WERI-Rb-1 (cell line): ENCODE measurements at regions not wholly inside any gene's neighbourhood (a gene's known extent, or its start where the extent isn't known, plus 50 kb on each side); places are given as distances from the start of the nearest gene placed in this dataset.

Source experiments
- DNase-seq: peaks from one replicate; pipeline ENCODE4 v3.0.0-alpha.2; 2020
- H3K27ac ChIP-seq: fragments of 250-450 bp; sonication (Bioruptor Pico); 2 replicates; pipeline ENCODE4 v1.5.1; 2020; ENCODE audit warnings: mild to moderate bottlenecking, moderate library complexity
- H3K27me3 ChIP-seq: fragments of 250-450 bp; sonication (Bioruptor Pico); 2 replicates; pipeline ENCODE4 v1.5.1; 2021; ENCODE audit warnings: mild to moderate bottlenecking, low read depth, moderate library complexity; ENCODE audit not compliant: insufficient read depth, severe bottlenecking
- H3K36me3 ChIP-seq: fragments of 250-450 bp; sonication (Bioruptor Pico); 2 replicates; pipeline ENCODE4 v1.5.1; 2020; ENCODE audit warnings: mild to moderate bottlenecking, moderate library complexity
- H3K4me3 ChIP-seq: 2 replicates; pipeline ENCODE4 v1.5.1; 2011; ENCODE audit warnings: low read depth, mild to moderate bottlenecking, control low read depth, low read length
- H3K9me3 ChIP-seq: fragments of 250-450 bp; sonication (Bioruptor Pico); 2 replicates; pipeline ENCODE4 v1.5.1; 2021; ENCODE audit warnings: mild to moderate bottlenecking, moderate library complexity; ENCODE audit not compliant: severe bottlenecking
- TF ChIP-seq, protein P1 (sequence below): IDR thresholded peaks from 2 replicates; pipeline ENCODE4 v1.5.1; 2011; ENCODE audit warnings: low read depth, mild to moderate bottlenecking, control low read depth, inconsistent platforms, low read length

DNA sequence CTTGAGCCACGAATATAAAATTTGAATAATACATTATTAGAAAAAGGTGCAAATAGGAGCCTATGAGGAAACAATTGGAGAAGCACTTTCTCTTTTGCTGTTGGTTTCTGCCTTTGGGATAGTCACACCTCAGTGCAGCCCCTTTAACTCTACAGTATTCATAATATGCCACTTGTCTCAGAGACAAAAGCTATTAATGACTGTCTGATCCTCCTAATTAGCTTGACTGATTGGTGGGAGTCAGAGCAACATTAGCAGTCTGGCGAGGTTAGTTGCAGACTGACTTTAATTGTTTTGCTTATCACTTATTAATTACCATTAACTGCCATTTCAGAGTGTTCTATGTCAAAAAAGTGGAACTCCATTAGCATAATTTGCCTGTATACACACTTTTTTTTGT is 225.0 kb upstream of the ARHGEF26 start:
- TF ChIP-seq, protein P1, sequence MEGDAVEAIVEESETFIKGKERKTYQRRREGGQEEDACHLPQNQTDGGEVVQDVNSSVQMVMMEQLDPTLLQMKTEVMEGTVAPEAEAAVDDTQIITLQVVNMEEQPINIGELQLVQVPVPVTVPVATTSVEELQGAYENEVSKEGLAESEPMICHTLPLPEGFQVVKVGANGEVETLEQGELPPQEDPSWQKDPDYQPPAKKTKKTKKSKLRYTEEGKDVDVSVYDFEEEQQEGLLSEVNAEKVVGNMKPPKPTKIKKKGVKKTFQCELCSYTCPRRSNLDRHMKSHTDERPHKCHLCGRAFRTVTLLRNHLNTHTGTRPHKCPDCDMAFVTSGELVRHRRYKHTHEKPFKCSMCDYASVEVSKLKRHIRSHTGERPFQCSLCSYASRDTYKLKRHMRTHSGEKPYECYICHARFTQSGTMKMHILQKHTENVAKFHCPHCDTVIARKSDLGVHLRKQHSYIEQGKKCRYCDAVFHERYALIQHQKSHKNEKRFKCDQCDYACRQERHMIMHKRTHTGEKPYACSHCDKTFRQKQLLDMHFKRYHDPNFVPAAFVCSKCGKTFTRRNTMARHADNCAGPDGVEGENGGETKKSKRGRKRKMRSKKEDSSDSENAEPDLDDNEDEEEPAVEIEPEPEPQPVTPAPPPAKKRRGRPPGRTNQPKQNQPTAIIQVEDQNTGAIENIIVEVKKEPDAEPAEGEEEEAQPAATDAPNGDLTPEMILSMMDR, result no peak
- no peak overlapping the region for H3K27ac ChIP-seq
- DNase-seq, result no peak
- H3K4me3 ChIP-seq, result no peak overlapping the region
- H3K27me3 ChIP-seq, result no peaks in the 10 kb centered on the region
- no peaks in the 10 kb centered on the region for H3K9me3 ChIP-seq
- H3K36me3 ChIP-seq, result no peaks in the 10 kb centered on the region

DNA sequence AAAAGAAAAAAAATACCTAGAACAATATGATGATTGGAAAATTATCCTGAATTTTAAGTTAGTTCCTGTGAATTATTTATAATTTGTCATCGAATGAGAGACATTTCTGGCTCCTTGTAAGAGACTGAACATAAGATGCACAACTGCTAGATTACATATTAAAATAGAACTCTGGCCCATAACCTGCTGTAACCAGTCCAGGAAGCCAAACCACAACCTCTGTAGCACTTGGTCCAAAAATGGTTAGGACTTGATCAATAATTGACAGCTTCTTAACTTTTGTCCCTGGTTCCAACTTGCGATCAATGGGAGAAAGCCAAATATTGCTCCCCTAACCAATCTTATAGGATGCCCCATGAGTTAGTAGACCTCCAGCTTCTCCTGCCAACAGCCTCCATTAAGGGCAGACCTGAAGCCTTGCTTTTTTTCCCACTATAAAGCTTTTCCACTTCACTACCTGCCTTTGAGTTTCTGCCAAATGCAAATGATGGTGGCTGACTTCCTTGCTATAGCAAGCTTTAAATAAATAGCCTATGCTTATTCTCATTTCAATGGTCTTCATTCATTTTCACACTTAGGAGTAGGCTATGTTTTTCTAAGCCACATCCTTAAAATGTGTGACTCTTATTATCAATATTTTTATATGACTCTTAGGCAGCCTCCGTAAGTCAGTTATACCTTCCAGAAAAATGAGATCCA is 224.0 kb upstream of the ARHGEF26 start:
- DNase-seq, result no peak
- Histone ChIP-seq H3K4me3 (no peak overlapping the region), H3K36me3 (no peaks in the 10 kb centered on the region), H3K27me3 (no peaks in the 10 kb centered on the region), H3K27ac (no peak overlapping the region), H3K9me3 (no peaks in the 10 kb centered on the region)
- TF ChIP-seq, protein P1, result no peak

DNA sequence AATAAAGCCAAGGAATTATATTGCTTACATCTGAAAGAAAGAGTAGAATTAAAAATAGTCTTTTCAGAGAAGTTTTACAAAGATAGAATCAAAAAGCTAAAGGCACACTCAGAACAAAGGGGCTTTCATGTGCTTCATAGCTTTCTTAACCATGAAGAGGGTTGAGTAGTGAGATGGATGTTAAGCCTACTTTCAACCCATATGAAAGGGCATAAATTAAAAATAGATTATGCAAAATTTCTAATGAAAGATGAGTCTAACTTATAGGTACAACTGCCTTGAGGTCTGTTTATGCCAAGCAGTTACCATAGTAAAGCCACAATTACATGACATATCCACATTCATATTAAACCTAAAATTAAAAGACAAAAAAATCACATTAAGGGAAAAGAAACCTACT is 223.3 kb upstream of the ARHGEF26 start:
- H3K9me3 ChIP-seq, result no peaks in the 10 kb centered on the region
- DNase-seq, result no peak
- H3K27me3 ChIP-seq, result no peaks in the 10 kb centered on the region
- H3K36me3 ChIP-seq, result no peaks in the 10 kb centered on the region
- TF ChIP-seq, protein P1, result no peak
- H3K27ac ChIP-seq, result no peak overlapping the region
- no peak overlapping the region for H3K4me3 ChIP-seq

DNA sequence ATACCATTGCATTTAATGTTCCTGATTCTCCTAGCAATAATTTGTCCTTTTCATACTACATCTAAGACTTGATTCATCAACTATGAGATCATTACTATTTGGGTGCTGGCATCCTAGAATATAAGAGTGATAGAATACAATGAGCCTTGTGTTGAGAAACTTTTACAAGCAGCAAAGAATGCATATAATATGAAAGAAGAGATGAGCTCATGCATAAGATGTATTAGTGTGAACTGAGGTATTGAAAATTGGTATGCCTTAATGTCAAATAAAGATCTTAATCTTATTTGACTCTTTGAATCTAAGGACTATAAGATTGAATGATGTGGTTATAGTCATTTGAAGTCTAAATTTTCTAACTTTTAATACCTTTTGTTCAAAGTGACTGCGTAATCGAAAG is 220.0 kb upstream of the ARHGEF26 start:
- no peaks in the 10 kb centered on the region for H3K27me3 ChIP-seq
- H3K9me3 ChIP-seq, result no peaks in the 10 kb centered on the region
- DNase-seq, result no peak
- H3K36me3 ChIP-seq, result no peaks in the 10 kb centered on the region
- TF ChIP-seq, protein P1, result no peak
- H3K4me3 ChIP-seq, result no peak overlapping the region
- no peak overlapping the region for H3K27ac ChIP-seq

DNA sequence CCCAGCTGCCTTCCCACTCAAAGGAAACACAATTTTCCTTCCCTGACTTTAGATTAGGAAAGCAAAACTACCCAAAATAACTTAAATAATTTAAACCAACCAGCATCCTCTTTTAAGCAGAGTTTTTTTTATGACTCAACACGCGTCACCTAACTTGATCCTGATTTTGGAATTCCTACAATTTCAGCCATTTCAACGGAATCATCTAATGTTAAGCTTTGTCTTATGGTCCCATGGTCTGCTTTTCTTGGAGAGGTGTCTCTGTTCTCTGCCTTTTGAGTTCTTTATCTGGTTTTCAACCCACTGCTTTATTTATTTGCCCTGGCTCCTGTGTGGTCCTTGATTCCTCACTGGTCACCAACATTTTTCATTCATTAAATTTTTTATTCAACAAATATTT is 219.2 kb upstream of the ARHGEF26 start:
- Histone ChIP-seq H3K27ac (no peak overlapping the region), H3K4me3 (no peak overlapping the region), H3K27me3 (no peaks in the 10 kb centered on the region), H3K36me3 (no peaks in the 10 kb centered on the region), H3K9me3 (no peaks in the 10 kb centered on the region)
- DNase-seq, result no peak
- TF ChIP-seq, protein P1, result no peak

DNA sequence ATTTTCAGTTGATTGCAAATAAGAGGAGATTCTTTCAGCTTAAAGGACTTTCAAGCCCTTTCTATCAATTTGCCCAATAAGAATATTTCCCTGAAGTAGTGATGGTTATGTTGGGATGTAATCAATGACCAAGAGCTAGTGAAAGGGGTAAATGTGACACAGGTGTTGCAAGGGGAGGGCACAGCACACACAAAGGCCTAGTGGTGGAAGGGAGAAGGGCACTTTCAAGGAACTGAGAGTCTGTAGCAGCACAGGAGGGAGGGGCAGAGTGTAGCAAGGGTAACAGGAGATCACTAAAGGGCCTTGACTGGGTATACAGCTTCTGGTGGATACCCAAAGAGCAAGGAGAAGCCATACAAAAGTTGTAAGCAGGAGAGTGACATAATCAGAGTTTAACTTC is 217.8 kb upstream of the ARHGEF26 start:
- Histone ChIP-seq H3K36me3 (no peaks in the 10 kb centered on the region), H3K27me3 (no peaks in the 10 kb centered on the region), H3K4me3 (no peak overlapping the region), H3K27ac (no peak overlapping the region), H3K9me3 (no peaks in the 10 kb centered on the region)
- TF ChIP-seq, protein P1, result 0 out of 2 replicates have a peak, but pooled peaks have one; percentile 20
- DNase-seq, result no peak
